Ectodermal cell (in vitro differentiated cells): ENCODE measurements at regions not wholly inside any gene's neighbourhood (a gene's known extent, or its start where the extent isn't known, plus 50 kb on each side); places are given as distances from the start of the nearest gene placed in this dataset.
A peak's percentile ranks its signal among the peaks of the same experiment; 100 is the strongest.

Experiments used
- H3K27ac ChIP-seq: 2 replicates; pipeline ENCODE4 v1.7.0; 2013; ENCODE audit warnings: mild to moderate bottlenecking, low read depth, low read length; ENCODE audit not compliant: insufficient read depth, poor library complexity, severe bottlenecking
- H3K27me3 ChIP-seq: 2 replicates; pipeline ENCODE4 v1.7.0; 2013; ENCODE audit warnings: mild to moderate bottlenecking, low read length; ENCODE audit not compliant: insufficient read depth, control insufficient read depth, poor library complexity, severe bottlenecking
- H3K36me3 ChIP-seq: one replicate; pipeline ENCODE4 v1.7.0; 2013; ENCODE audit warnings: low read length; ENCODE audit not compliant: control insufficient read depth, insufficient read depth
- H3K4me1 ChIP-seq: one replicate; pipeline ENCODE4 v1.7.0; 2013; ENCODE audit warnings: low read length; ENCODE audit not compliant: control insufficient read depth, insufficient read depth
- H3K4me3 ChIP-seq: 2 replicates; pipeline ENCODE4 v1.7.0; 2013; ENCODE audit warnings: low read depth, low read length, control low read depth; ENCODE audit not compliant: insufficient read depth
- H3K9me3 ChIP-seq: 2 replicates; pipeline ENCODE4 v1.7.0; 2013; ENCODE audit warnings: mild to moderate bottlenecking, low read length, moderate library complexity; ENCODE audit not compliant: control insufficient read depth
- WGBS, 2 experiments: methylation state at CpG; one replicate each; pipeline ENCODE4 v1.1.7; 2013; ENCODE audit warnings: missing lambda C conversion rate in 2 of 2; 5-methylcytosine and 5-hydroxymethylcytosine counted together

GRCh38 chr9:134494273-134494815 lies 147.3 kb upstream of the COL5A1 start:
- WGBS, 2 experiments, result 92 to 95% methylated on average over 17 of the region's 17 CpGs
- Histone ChIP-seq H3K4me1 (peaks cover 11% of the 10 kb centered on the region), H3K36me3 (no peaks in the 10 kb centered on the region), H3K27me3 (no peaks in the 10 kb centered on the region), H3K4me3 (no peak overlapping the region), H3K9me3 (no peaks in the 10 kb centered on the region), H3K27ac (no peak overlapping the region)

GRCh38 chr9:134494905-134495304 lies 146.7 kb upstream of the COL5A1 start:
- Histone ChIP-seq H3K36me3 (no peaks in the 10 kb centered on the region), H3K4me3 (no peak overlapping the region), H3K27ac (no peak overlapping the region), H3K27me3 (peaks cover 2% of the 10 kb centered on the region), H3K4me1 (peaks cover 11% of the 10 kb centered on the region), H3K9me3 (no peaks in the 10 kb centered on the region)
- WGBS, 2 experiments, result 88 to 91% methylated on average over 11 of the region's 11 CpGs

- Histone ChIP-seq H3K4me1 (peaks cover 11% of the 10 kb centered on the region), H3K27me3 (peaks cover 12% of the 10 kb centered on the region), H3K27ac (no peak overlapping the region), H3K9me3 (no peaks in the 10 kb centered on the region), H3K36me3 (no peaks in the 10 kb centered on the region), H3K4me3 (no peak overlapping the region)
- WGBS, 2 experiments, result 92 to 95% methylated on average over 17 of the region's 17 CpGs
Observed at GRCh38 chr9:134495881-134496412, 145.7 kb upstream of the COL5A1 start.

- no peaks in the 10 kb centered on the region for H3K9me3 ChIP-seq
- H3K27ac ChIP-seq, result no peak overlapping the region
- H3K27me3 ChIP-seq, result peaks cover 19% of the 10 kb centered on the region
- no peak overlapping the region for H3K4me3 ChIP-seq
- no peaks in the 10 kb centered on the region for H3K36me3 ChIP-seq
- peaks cover 16% of the 10 kb centered on the region for H3K4me1 ChIP-seq
- 91 to 93% methylated on average over 29 of the region's 29 CpGs for WGBS, 2 experiments
Observed at GRCh38 chr9:134496413-134497282, 145.0 kb upstream of the COL5A1 start.

- peaks cover 15% of the 10 kb centered on the region for H3K4me1 ChIP-seq
- no peaks in the 10 kb centered on the region for H3K36me3 ChIP-seq
- peaks cover 26% of the 10 kb centered on the region for H3K27me3 ChIP-seq
- no peak overlapping the region for H3K4me3 ChIP-seq
- H3K27ac ChIP-seq, result no peak overlapping the region
- WGBS, 2 experiments, result 90 to 93% methylated on average over 5 of the region's 5 CpGs
- no peaks in the 10 kb centered on the region for H3K9me3 ChIP-seq
Observed at GRCh38 chr9:134497283-134497860, 144.2 kb upstream of the COL5A1 start.

GRCh38 chr9:134498814-134499166 lies 142.8 kb upstream of the COL5A1 start:
- H3K4me3 ChIP-seq, result no peak overlapping the region
- H3K27me3 ChIP-seq, result peaks cover 33% of the 10 kb centered on the region
- no peaks in the 10 kb centered on the region for H3K36me3 ChIP-seq
- H3K9me3 ChIP-seq, result no peaks in the 10 kb centered on the region
- 100% methylated on average over 1 of the region's 1 CpG; no CpG with 5 or more reads in 1 of the 2 experiments for WGBS, 2 experiments
- no peak overlapping the region for H3K27ac ChIP-seq
- peaks cover 5% of the 10 kb centered on the region for H3K4me1 ChIP-seq

GRCh38 chr9:134500931-134501760 lies 140.5 kb upstream of the COL5A1 start:
- H3K27ac ChIP-seq, result no peak overlapping the region
- peak overlapping the region; percentile 12 for H3K4me3 ChIP-seq
- 23 to 24% methylated on average over 44 of the region's 44 CpGs for WGBS, 2 experiments
- no peaks in the 10 kb centered on the region for H3K36me3 ChIP-seq
- peaks cover 33% of the 10 kb centered on the region for H3K27me3 ChIP-seq
- H3K4me1 ChIP-seq, result peaks cover 5% of the 10 kb centered on the region
- H3K9me3 ChIP-seq, result no peaks in the 10 kb centered on the region

GRCh38 chr9:134501761-134502265 lies 139.8 kb upstream of the COL5A1 start:
- H3K27ac ChIP-seq, result no peak overlapping the region
- H3K4me1 ChIP-seq, result peaks cover 5% of the 10 kb centered on the region
- H3K4me3 ChIP-seq, result no peak overlapping the region
- H3K27me3 ChIP-seq, result peaks cover 33% of the 10 kb centered on the region
- no peaks in the 10 kb centered on the region for H3K36me3 ChIP-seq
- WGBS, 2 experiments, result 62 to 64% methylated on average over 18 to 20 of the region's 20 CpGs
- H3K9me3 ChIP-seq, result no peaks in the 10 kb centered on the region

- Histone ChIP-seq H3K9me3 (no peaks in the 10 kb centered on the region), H3K27ac (no peak overlapping the region), H3K27me3 (peaks cover 33% of the 10 kb centered on the region), H3K36me3 (no peaks in the 10 kb centered on the region), H3K4me3 (no peak overlapping the region), H3K4me1 (peaks cover 5% of the 10 kb centered on the region)
- 89% methylated on average over 15 of the region's 15 CpGs for WGBS, 2 experiments
Observed at GRCh38 chr9:134502266-134502791, 139.3 kb upstream of the COL5A1 start.
